ENCODE measurements at regions not wholly inside any gene's neighbourhood (a gene's known extent, or its start where the extent isn't known, plus 50 kb on each side); places are given as distances from the start of the nearest gene placed in this dataset.
"Not testable (repeated sequence)": the region's sequence is repeated elsewhere in the genome, so short reads cannot be mapped to it uniquely, and the experiment has no call there.

DNA sequence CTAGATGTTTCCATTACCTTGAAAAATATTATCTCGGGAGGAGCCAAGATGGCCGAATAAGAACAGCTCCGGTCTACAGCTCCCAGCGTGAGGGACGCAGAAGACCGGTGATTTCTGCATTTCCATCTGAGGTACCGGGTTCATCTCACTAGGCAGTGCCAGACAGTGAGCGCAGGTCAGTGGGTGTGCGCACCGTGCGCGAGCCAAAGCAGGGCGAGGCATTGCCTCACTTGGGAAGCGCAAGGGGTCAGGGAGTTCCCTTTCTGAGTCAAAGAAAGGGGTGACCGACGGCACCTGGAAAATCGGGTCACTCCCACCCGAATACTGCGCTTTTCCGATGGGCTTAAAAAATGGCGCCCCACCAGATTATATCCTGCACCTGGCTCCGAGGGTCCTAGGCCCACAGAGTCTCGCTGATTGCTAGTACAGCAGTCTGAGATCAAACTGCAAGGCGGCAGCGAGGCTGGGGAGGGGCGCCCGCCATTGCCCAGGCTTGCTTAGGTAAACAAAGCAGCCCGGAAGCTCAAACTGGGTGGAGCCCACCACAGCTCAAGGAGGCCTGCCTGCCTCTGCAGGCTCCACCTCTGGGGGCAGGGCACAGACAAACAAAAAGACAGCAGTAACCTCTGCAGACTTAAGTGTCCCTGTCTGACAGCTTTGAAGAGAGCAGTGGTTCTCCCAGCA lies 367.8 kb downstream of the NR2F1-AS1 start:
- DNase-seq, result not testable (repeated sequence)

- no peak for DNase-seq
Measured at GRCh38 chr5:93209476-93209875, 371.5 kb downstream of the NR2F1-AS1 start.

- no peak for DNase-seq
Measured at GRCh38 chr5:93208141-93208751, 372.8 kb downstream of the NR2F1-AS1 start.

DNA sequence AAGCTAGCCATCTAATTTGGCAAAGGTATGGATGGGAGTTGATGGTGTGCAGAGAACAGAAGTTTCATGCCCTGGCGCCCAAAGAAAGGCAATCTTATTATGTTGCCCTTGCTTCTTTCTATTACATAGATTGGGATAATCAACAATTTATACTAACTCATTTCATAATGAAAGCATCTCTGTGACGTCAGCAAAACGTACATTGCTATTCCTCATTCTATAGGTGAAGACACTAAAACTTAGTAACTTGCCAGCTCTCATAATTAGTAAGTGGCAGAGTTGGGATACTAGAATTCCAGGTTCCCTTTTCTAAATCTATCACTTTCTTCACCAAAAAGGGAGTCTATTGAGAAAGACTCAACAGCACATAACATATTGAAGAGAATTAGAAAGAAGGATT lies 374.8 kb downstream of the NR2F1-AS1 start:
- DNase-seq, result no peak

DNA sequence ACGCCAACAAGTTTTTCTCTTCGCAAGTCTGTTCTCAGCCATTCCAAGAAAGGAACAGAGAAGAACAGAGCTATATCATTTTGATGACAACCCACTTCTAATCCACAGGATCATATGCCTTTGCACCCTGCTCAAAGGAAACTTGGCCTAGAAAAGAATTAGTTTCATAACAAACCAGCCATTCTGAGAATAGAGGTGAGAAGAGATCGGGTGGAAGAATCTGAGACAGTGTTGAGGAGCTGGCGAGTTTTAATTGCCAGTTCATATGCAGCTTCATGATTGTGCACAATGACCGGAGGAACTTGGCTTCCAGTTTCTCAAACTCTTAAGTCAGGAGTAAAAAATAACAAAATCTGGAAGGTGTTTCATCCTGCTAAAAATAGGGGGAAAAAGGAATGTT lies 380.0 kb downstream of the NR2F1-AS1 start:
- no peak for DNase-seq

DNA sequence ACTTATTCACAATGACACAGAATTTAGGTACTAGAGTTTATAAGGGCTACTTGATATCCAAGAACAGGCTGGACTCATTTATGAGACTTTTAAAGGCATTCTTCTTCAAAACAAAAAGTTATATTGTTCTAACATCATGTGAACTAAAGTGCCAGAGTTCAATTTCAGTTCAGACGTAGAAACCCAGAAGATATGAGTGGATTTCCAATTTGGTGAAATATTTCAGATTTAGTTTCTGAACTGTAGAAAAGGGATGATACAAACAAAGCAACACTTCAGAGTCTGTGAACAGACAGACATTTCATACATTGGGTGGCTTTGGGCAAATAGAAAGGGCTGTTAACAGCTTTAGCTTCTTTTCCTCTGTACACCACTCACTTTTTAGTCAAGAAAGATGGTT lies 384.0 kb downstream of the NR2F1-AS1 start:
- no peak for DNase-seq

DNA sequence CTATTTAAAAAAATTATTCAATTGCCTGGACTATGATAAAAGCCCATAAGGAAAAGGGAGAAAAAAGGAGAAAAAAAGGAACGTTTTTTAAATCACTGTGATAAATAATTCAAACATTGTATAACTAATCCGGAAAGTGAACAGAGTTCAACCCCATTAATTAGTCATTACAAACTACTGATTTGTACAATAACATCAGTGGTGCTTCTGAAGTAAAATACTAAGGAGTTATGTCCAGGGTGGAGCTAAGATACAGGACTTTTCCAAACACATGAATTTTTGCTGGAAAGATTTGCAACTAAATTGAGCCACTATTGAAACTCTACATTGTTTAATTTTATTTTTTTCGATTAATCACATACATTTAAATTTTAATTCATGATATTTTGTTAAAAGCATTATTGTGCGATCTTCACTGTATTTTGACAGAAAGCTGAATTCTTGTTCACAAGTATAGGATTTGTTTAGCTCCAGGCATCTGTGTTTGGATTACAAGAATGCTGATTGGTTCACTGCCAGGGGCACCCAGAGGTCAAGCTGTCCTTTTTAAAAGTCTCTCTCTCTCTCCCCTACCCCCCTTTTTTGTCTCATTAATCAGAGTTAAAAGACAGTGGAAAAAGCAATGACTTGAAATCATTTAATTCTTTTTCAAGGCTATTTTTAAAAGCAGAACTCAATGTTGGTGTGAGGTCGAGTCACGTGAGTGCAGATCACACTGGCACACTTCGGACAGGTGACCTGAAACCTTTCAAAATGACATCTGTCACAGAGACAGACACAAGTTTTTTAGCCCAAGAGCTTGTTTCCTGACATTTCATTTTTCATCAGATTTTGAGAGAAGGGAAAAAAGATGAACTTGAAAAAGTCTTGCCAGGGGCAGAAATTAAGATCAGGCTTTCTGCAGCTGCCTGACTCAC lies 387.3 kb downstream of the NR2F1-AS1 start:
- no peak for DNase-seq

DNA sequence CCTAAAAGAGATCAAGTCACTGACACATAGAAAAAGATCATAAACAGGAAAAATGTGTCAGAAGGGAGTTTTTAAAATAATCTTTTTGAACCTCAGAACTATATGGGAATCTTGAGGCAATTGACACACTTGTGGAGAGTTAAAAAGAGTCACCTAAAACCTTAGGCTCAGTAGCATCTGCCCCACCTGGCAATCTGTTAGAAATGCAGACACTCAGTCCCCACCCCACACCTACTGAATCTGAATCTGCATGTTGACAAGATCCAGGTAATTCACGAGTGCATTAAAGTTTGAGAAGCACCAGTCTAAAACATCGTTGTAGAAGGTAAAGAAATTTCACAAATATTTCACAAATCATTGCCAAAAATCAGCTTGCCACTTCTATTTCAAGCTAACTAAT lies 388.3 kb downstream of the NR2F1-AS1 start:
- no peak for DNase-seq

DNA sequence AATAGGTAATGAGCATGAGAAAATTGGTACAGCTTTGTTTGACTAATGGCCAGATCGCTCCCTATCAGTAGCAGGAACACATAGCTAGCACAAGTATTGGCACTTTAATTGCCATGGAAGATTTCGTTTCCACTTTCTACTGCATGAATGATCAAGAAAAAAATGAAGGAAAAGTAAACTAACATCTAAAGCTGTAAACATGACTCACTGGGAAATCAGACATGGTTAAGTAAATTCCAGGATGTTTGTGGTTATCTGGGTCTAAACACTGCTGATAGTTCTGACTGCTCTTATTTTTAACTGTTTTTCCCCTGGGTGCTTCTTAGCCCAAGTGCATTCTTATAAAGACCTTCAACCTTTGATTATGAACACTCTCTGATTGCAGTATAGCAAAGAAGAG lies 388.9 kb downstream of the NR2F1-AS1 start:
- DNase-seq, result no peak

DNA sequence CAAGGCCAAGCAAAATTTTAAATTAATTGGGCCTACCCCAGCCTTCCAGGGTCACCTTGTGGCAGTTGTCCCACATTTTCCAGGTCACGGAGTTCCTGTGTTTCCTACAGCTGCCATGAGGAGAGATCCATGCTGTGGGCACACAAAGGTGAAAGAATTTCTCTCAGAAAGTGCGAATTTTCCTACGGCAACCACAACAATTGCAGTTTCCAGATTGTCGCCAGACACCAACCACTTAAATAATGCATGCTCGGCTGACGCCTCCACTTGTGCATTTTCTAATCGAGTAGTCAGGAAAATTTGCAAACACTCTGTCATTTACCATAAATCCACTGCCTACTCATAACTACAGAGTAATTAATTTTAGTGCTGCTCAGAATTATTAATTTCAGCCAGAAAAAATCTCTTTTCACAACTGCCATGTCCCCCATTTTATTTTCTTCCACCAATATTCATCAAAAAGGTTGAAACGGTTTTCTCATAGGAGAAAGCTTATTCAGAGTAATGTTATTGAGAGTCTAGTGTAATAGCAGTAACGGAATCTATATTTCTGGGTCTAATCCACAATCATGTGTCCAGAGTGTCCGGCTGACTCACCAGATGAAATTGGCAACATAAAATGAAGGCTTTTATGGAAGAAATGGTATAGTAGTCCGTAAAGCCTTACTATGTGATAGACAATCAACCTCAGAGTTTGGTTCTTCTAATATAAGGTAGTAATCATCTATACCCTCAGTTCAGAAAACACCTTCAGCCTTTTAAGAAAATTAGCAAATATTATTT lies 389.8 kb downstream of the NR2F1-AS1 start:
- no peak for DNase-seq

DNA sequence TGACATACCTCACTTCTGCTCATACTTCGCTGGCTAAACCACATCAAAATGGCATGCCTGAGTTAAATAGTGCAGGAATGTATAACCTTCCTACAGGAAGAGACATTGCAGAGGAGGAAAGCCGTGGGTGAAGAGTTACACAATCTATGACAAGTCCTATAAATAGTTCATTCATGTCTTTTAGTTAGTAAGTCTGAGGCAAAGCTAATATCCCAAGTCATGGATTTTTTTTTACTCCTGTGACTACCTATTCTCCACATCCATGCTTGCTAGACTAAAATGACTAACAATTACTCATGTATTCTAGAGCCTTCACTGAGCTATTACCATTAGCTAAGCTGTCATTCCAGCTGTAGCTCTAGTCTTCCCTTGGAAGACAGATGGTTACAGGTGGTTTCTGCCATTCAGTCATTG lies 391.3 kb downstream of the NR2F1-AS1 start:
- no peak for DNase-seq

DNA sequence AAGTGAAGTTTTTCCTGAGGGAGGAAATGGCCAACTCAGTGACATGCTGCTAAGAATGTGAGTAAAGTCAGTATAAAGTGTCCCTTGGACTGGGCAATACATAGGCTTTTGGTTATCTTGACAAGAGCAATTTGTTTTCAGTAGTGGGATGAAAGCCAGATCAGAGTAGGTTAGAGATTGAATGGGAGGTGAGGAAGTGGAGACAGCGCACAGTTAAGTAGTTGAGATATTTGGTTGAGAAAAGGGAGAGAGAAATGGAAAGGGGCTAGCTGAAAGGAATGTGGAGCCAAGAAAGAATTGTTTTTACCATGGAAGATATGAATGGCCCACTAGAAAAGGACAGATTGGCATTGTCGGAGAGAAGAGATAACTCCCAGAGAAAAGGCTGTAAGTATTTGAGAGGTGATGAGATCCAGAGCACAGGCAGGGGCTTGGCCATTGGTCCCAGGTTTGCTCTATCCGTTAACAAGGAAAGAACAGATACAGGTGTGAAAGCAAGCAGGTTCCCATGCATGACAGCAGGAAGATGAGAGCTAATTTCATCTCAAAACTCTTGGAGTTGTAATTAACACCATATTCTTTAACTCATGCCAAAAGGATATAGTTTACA lies 392.0 kb downstream of the NR2F1-AS1 start:
- DNase-seq, result no peak

- no peak for DNase-seq
Measured at GRCh38 chr5:93186076-93186682, 394.8 kb downstream of the NR2F1-AS1 start.

DNA sequence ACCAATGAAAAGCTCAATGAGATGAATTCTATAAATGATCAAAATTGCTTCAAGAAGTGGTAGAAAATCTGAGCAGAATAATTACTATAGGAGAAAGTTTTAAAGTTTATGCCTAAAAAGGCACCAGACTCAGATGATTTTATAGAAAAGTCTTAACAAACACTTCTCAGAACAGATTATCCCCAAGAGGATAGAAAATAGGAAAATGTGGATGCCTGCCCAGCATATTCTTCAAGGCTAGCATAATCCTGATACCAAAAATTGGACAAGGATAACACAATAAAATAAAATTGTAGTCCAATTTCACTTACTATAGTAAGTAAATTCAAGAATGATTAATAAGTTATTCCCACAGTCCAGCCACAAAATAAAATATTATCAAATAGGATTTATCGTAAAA lies 397.0 kb downstream of the NR2F1-AS1 start:
- DNase-seq, result no peak

GRCh38 chr5:93179466-93179865 lies 401.6 kb downstream of the NR2F1-AS1 start:
- no peak for DNase-seq

DNA sequence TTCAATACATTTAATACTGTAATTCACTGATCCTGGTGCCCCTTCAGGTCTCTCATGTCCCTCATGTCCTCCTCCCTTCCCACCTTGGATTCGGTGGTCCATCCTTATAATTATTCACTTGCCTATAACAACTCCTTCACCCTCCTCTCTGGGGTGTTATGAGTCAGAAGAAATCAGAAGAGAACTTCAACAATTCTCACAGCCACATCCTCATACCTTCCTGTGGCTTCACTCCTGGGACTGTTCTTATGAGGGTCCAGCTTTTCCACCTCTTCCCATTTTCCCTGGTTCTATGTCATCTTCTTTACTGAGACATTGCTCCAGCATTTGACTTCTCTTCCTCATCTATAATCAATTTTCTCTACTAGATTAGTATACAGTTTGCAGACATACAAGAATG lies 406.1 kb downstream of the NR2F1-AS1 start:
- DNase-seq, result no peak

DNA sequence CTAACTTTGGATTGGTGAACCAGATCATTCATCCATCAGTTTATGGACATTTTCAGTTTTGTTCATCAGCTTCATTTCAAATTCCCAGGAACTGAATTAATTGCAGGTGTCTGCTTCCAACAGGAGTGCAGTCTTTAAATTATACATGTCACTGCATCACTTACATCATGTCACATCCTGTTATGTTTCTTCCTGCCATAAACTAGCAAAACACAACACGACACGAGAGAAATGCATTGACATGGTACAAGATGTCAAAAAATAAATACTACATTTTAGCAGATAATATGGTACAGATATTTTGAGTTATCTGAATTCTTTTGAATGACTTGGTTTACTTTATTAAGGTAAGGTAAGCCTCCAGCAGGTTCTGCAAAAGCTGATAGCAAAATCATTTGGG lies 415.5 kb downstream of the NR2F1-AS1 start:
- DNase-seq, result no peak

GRCh38 chr5:93164690-93165089 lies 416.3 kb downstream of the NR2F1-AS1 start:
- no peak for DNase-seq

- no peak for DNase-seq
Measured at GRCh38 chr5:93163010-93163663, 417.9 kb downstream of the NR2F1-AS1 start.

- DNase-seq, result peak; percentile 19
Measured at GRCh38 chr5:93161661-93162654, 419.1 kb downstream of the NR2F1-AS1 start.

Measured in right hindlimb (tissue), 1 donor.